H7 (cell line): ENCODE measurements at regions not wholly inside any gene's neighbourhood (a gene's known extent, or its start where the extent isn't known, plus 50 kb on each side); places are given as distances from the start of the nearest gene placed in this dataset.

Source experiments
- DNase-seq: peaks from one replicate; pipeline ENCODE4 v3.0.0; 2012
- H3K27me3 ChIP-seq: 2 replicates; pipeline ENCODE4 v1.6.0; 2011; ENCODE audit warnings: mild to moderate bottlenecking, low read length; ENCODE audit not compliant: control insufficient read depth, insufficient read depth
- H3K36me3 ChIP-seq: replicated peaks from 2 replicates; pipeline ENCODE4 v1.5.1; 2011; ENCODE audit warnings: low read length; ENCODE audit not compliant: control insufficient read depth, insufficient read depth
- H3K4me3 ChIP-seq: 2 replicates; pipeline ENCODE4 v1.5.1; 2011; ENCODE audit warnings: low read depth, mild to moderate bottlenecking, control low read depth, low read length, moderate library complexity; ENCODE audit not compliant: insufficient read depth

GRCh38 chr12:125888921-125889320 lies 823.7 kb downstream of the AACS start:
- Histone ChIP-seq H3K27me3 (no peaks in the 10 kb centered on the region), H3K4me3 (no peak overlapping the region), H3K36me3 (no peaks in the 10 kb centered on the region)
- no peak for DNase-seq

- DNase-seq, result peak; percentile 10
- no peaks in the 10 kb centered on the region for H3K36me3 ChIP-seq
- no peak overlapping the region for H3K4me3 ChIP-seq
- H3K27me3 ChIP-seq, result no peaks in the 10 kb centered on the region
These were observed 824.5 kb downstream of the AACS start for GRCh38 chr12:125889742-125890141.

DNA sequence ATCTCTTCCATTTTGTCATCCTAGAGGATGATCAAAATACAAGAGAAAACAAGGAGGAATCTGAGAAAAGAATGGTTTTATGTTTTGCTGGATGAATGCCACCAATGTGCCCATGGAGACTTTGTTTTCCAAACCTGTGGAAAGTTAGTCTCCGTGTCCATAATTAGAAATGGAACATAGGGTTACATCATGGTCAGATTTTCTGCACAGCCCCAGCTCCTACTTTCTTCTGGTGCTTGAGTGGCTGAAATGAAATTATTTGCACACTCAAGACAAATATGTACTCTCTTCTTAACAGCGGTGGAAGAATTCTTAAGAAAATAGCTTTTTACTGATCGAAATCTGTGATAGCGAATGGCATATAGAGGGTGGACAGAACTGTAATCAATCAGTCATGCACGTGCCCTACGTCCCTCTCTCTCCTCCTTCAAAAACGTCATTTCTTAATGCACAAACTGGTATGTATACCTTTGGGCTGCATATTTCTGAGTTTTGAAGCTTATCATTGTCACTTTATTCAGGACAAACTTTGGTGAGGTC lies 825.2 kb downstream of the AACS start:
- no peak for DNase-seq

GRCh38 chr12:125890971-125891370 lies 825.7 kb downstream of the AACS start:
- H3K4me3 ChIP-seq, result no peak overlapping the region
- no peaks in the 10 kb centered on the region for H3K27me3 ChIP-seq
- H3K36me3 ChIP-seq, result no peaks in the 10 kb centered on the region
- DNase-seq, result no peak

More for the DNA sequence above, 825.2 kb downstream of the AACS start:
- Histone ChIP-seq H3K4me3 (no peak overlapping the region), H3K36me3 (no peaks in the 10 kb centered on the region), H3K27me3 (no peaks in the 10 kb centered on the region)

DNA sequence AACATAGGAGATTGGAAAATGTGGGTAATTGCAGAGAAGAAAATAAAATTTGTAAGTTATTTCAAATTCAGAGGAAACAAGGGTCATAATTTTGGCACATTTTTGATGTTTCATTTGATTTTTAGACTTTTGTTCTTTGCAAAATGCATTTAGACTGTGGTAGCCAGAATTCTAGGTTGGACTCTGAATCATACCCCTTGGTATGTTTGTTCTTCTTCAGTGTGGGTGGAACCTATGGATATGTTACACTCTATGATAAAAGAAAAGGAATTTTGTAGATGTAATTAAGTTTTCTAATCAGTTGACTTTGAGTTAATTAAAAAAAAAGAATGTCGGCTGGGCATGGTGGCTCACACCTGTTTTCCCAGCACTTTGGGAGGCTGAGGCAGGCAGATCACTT lies 827.0 kb downstream of the AACS start:
- H3K4me3 ChIP-seq, result no peak overlapping the region
- no peaks in the 10 kb centered on the region for H3K36me3 ChIP-seq
- no peak for DNase-seq
- H3K27me3 ChIP-seq, result no peaks in the 10 kb centered on the region

GRCh38 chr12:125902991-125903390 lies 837.8 kb downstream of the AACS start:
- DNase-seq, result no peak
- H3K4me3 ChIP-seq, result no peak overlapping the region
- no peaks in the 10 kb centered on the region for H3K36me3 ChIP-seq
- no peaks in the 10 kb centered on the region for H3K27me3 ChIP-seq

- Histone ChIP-seq H3K27me3 (no peaks in the 10 kb centered on the region), H3K4me3 (no peak overlapping the region), H3K36me3 (no peaks in the 10 kb centered on the region)
- DNase-seq, result no peak
These were observed 842.1 kb downstream of the AACS start for GRCh38 chr12:125907351-125907750.

DNA sequence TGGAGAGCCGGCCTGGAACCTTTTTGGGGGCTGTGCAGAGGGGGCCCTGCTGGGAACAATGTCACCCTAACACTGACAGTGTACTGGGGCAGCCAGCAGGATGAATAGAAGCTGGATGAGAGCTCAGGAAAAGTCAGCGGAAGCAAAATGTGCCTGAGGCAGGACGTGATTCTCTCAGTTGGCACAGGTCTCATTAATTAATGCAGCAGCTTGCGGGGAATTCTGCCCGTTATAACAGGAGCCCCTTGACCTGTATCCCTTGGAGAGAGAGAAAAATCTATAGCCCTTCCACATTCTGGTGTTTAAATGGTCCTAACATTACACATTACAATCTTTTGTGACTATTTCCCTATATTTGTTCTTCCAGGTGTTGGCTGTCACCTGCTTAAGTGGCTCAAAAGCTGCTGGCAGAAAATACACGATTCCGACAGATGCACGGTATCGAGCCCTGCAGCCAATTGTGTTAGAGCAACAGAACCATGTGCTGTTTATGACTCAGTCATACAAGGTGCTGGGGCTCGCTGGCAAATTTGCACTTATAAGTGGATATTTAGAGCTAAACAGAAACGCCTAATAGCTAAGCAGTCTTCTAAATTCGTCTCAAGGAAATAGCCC lies 854.7 kb downstream of the AACS start:
- Histone ChIP-seq H3K27me3 (no peaks in the 10 kb centered on the region), H3K4me3 (no peak overlapping the region), H3K36me3 (no peaks in the 10 kb centered on the region)
- DNase-seq, result no peak

- DNase-seq, result no peak
- Histone ChIP-seq H3K27me3 (no peaks in the 10 kb centered on the region), H3K4me3 (no peak overlapping the region), H3K36me3 (no peaks in the 10 kb centered on the region)
These were observed 857.1 kb downstream of the AACS start for GRCh38 chr12:125922330-125922729.

GRCh38 chr12:125936502-125936901 lies 871.3 kb downstream of the AACS start:
- no peak for DNase-seq
- H3K36me3 ChIP-seq, result no peaks in the 10 kb centered on the region
- H3K4me3 ChIP-seq, result no peak overlapping the region
- no peaks in the 10 kb centered on the region; the same call in 1 of the 2 replicates for H3K27me3 ChIP-seq

- Histone ChIP-seq H3K36me3 (no peaks in the 10 kb centered on the region), H3K27me3 (no peaks in the 10 kb centered on the region), H3K4me3 (no peak overlapping the region)
- no peak for DNase-seq
These were observed 879.2 kb downstream of the AACS start for GRCh38 chr12:125944446-125944845.

GRCh38 chr12:125949471-125949870 lies 884.2 kb downstream of the AACS start:
- Histone ChIP-seq H3K27me3 (no peaks in the 10 kb centered on the region), H3K4me3 (no peak overlapping the region), H3K36me3 (no peaks in the 10 kb centered on the region)
- DNase-seq, result no peak

GRCh38 chr12:125954362-125954761 lies 889.1 kb downstream of the AACS start:
- H3K36me3 ChIP-seq, result no peaks in the 10 kb centered on the region
- H3K4me3 ChIP-seq, result no peak overlapping the region
- DNase-seq, result peak; percentile 9
- H3K27me3 ChIP-seq, result no peaks in the 10 kb centered on the region

DNA sequence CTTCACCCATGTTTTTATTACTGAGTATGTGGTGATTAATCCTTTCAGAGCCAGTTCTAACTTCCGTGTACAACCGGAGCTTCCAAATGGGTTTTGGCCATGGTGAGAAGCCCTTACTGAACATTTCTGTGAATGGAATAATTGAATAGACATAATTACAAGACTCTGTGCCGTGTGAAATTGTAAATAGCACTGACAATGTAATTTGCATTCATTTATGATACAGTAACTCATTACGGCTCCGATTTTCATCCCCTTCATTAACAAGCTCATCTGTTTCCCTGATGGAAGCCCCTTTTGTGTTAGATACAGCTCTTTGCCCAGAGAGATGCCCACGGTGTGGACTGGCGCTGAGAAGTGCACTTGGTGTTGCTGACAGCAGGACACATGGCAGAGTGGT lies 891.0 kb downstream of the AACS start:
- no peaks in the 10 kb centered on the region for H3K36me3 ChIP-seq
- no peak for DNase-seq
- no peak overlapping the region for H3K4me3 ChIP-seq
- no peaks in the 10 kb centered on the region for H3K27me3 ChIP-seq

DNA sequence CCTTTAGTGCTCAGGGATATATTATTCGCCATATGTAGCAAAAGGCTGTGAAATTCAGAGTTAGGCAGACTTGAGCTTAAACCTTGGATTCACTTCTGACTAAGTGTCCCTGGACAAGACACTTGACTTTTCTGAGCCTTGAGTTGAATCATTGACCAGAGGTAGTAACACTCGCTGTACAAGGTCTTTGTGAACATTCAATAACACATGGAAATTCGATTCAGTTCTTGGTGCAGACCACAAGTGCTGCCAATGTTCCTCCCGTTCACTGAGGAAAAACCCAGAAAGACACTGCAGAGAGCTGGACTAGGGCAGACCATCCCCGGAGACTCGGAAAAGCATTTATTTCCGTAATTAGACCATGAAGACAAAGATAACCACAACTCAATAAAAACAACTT lies 901.4 kb downstream of the AACS start:
- no peak overlapping the region for H3K4me3 ChIP-seq
- DNase-seq, result no peak
- H3K36me3 ChIP-seq, result no peaks in the 10 kb centered on the region
- no peaks in the 10 kb centered on the region for H3K27me3 ChIP-seq

GRCh38 chr12:125968413-125968812 lies 903.2 kb downstream of the AACS start:
- DNase-seq, result no peak
- H3K36me3 ChIP-seq, result no peaks in the 10 kb centered on the region
- no peaks in the 10 kb centered on the region for H3K27me3 ChIP-seq
- no peak overlapping the region for H3K4me3 ChIP-seq
